ENCODE measurements at regions not wholly inside any gene's neighbourhood (a gene's known extent, or its start where the extent isn't known, plus 50 kb on each side); places are given as distances from the start of the nearest gene placed in this dataset.

DNA sequence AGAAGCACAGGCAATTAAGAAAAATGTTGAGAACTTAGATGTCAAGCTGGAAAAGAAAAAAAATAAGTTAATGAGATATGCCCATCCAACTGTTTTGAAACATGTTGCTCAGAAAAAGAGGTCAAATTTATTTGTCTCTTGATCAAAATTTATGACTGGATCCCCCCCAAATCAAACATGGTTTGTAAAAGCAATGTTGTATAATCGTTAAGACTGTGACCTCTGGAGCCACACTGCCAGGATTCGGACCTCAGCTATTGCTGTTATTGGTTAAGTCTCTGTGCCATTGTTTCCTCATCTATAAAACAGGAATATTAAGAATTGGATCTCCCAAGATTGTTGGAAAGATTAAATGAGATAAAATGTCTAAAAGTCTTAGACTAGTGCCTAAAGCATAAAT lies 51.9 kb upstream of the LRRK2 start:
- no peak overlapping the region for H3K4me3 Mint-ChIP-seq
- Histone ChIP-seq H3K27me3 (ENCODE audit: control insufficient read depth in 1 of 2, insufficient read depth in 2 of 2, low read length in 2 of 2) (no peaks in the 10 kb centered on the region), H3K4me3 (ENCODE audit: low read length) (no peak overlapping the region), H3K9me3 (ENCODE audit: control insufficient read depth in 1 of 2, insufficient read depth in 1 of 2, low read length in 2 of 2) (no peaks in the 10 kb centered on the region), H3K27ac (ENCODE audit: low read depth in 1 of 2, low read length in 2 of 2) (no peak overlapping the region), H3K36me3 (ENCODE audit: insufficient read depth, low read length) (no peaks in the 10 kb centered on the region), H3K4me1 (ENCODE audit: insufficient read depth, low read length) (peaks cover 4% of the 10 kb centered on the region)
- H3K4me1 Mint-ChIP-seq (ENCODE audit: low read depth): no peaks in the 10 kb centered on the region
- TF ChIP-seq, protein P1, sequence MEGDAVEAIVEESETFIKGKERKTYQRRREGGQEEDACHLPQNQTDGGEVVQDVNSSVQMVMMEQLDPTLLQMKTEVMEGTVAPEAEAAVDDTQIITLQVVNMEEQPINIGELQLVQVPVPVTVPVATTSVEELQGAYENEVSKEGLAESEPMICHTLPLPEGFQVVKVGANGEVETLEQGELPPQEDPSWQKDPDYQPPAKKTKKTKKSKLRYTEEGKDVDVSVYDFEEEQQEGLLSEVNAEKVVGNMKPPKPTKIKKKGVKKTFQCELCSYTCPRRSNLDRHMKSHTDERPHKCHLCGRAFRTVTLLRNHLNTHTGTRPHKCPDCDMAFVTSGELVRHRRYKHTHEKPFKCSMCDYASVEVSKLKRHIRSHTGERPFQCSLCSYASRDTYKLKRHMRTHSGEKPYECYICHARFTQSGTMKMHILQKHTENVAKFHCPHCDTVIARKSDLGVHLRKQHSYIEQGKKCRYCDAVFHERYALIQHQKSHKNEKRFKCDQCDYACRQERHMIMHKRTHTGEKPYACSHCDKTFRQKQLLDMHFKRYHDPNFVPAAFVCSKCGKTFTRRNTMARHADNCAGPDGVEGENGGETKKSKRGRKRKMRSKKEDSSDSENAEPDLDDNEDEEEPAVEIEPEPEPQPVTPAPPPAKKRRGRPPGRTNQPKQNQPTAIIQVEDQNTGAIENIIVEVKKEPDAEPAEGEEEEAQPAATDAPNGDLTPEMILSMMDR (IDR thresholded peaks at IDR 0.05): no peak
- DNase-seq (no peak), ATAC-seq (ENCODE audit: poor library complexity) (no peak)
- CTCF ChIA-PET: no interaction called here
- intact Hi-C loops (cut with DNase I, micrococcal nuclease): no loop called here
- H3K9me3 Mint-ChIP-seq: no peaks in the 10 kb centered on the region
- H3K27ac Mint-ChIP-seq: no peak overlapping the region
- peaks cover 7% of the 10 kb centered on the region for H3K27me3 Mint-ChIP-seq
- POLR2A ChIA-PET: no interaction called here
- no peaks in the 10 kb centered on the region for H3K36me3 Mint-ChIP-seq (ENCODE audit: low read depth)

DNA sequence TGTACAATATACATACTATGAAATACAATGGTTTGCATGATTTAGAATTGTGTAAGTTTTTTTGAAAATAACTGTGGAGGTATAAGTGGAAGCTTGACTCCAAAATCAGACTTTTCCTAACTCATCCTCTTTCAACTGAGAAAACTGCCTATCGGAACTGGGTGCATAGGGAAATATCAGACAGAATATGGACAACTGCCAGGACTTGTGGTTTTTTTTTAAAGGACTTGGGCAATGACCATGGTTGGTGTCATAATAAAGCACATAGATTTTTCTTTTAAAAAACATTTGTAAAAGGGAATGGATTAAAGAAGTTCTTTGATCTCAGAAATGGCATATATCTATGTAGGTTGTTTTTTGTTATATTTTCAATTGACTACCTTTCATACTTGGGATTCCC lies 53.3 kb upstream of the LRRK2 start:
- Mint-ChIP-seq H3K36me3 (ENCODE audit: low read depth) (no peaks in the 10 kb centered on the region), H3K9me3 (no peaks in the 10 kb centered on the region), H3K27ac (no peak overlapping the region), H3K4me1 (ENCODE audit: low read depth) (no peaks in the 10 kb centered on the region), H3K27me3 (peaks cover 7% of the 10 kb centered on the region), H3K4me3 (no peak overlapping the region)
- ATAC-seq (ENCODE audit: poor library complexity) (no peak), DNase-seq (no peak)
- H3K4me3 ChIP-seq (ENCODE audit: low read length): no peak overlapping the region
- H3K9me3 ChIP-seq (ENCODE audit: control insufficient read depth in 1 of 2, insufficient read depth in 1 of 2, low read length in 2 of 2): no peaks in the 10 kb centered on the region
- TF ChIP-seq, protein P1 (IDR thresholded peaks at IDR 0.05): no peak
- intact Hi-C loops (cut with DNase I, micrococcal nuclease): no loop called here
- ChIA-PET CTCF (no interaction called here), POLR2A (no interaction called here)
- no peaks in the 10 kb centered on the region for H3K36me3 ChIP-seq (ENCODE audit: insufficient read depth, low read length)
- no peaks in the 10 kb centered on the region for H3K27me3 ChIP-seq (ENCODE audit: control insufficient read depth in 1 of 2, insufficient read depth in 2 of 2, low read length in 2 of 2)
- peaks cover 4% of the 10 kb centered on the region for H3K4me1 ChIP-seq (ENCODE audit: insufficient read depth, low read length)
- H3K27ac ChIP-seq (ENCODE audit: low read depth in 1 of 2, low read length in 2 of 2): no peak overlapping the region

DNA sequence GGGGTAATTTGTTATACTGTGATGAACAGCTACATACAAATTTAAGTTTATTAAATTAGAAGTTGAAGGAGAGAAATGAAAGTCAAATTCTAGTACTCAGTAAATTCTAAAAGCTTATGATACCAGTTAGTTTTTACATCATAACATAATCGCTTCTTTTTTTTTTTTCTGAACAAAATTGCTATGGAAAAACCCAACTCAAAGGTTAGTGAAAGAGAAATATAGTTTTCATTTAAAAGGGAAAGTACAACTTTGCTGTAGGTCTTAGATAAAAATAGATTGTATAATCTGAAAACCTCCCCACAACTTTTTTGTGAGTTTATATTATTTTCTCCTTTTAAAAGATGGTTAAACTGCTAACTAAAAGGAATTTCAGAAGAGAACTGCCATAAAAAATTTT lies 53.7 kb upstream of the LRRK2 start:
- no peaks in the 10 kb centered on the region for H3K36me3 ChIP-seq (ENCODE audit: insufficient read depth, low read length)
- H3K36me3 Mint-ChIP-seq (ENCODE audit: low read depth): no peaks in the 10 kb centered on the region
- no peak for DNase-seq
- H3K27me3 Mint-ChIP-seq: peaks cover 7% of the 10 kb centered on the region
- no peaks in the 10 kb centered on the region for H3K4me1 Mint-ChIP-seq (ENCODE audit: low read depth)
- H3K9me3 Mint-ChIP-seq: no peaks in the 10 kb centered on the region
- CTCF ChIA-PET: no interaction called here
- no peak overlapping the region for H3K27ac Mint-ChIP-seq
- no peak for ATAC-seq (ENCODE audit: poor library complexity)
- intact Hi-C loops (cut with DNase I, micrococcal nuclease): no loop called here
- TF ChIP-seq, protein P1 (IDR thresholded peaks at IDR 0.05): no peak
- H3K9me3 ChIP-seq (ENCODE audit: control insufficient read depth in 1 of 2, insufficient read depth in 1 of 2, low read length in 2 of 2): no peaks in the 10 kb centered on the region
- H3K27me3 ChIP-seq (ENCODE audit: control insufficient read depth in 1 of 2, insufficient read depth in 2 of 2, low read length in 2 of 2): no peaks in the 10 kb centered on the region
- H3K4me3 Mint-ChIP-seq: no peak overlapping the region
- no peak overlapping the region for H3K27ac ChIP-seq (ENCODE audit: low read depth in 1 of 2, low read length in 2 of 2)
- POLR2A ChIA-PET: no interaction called here
- no peak overlapping the region for H3K4me3 ChIP-seq (ENCODE audit: low read length)
- H3K4me1 ChIP-seq (ENCODE audit: insufficient read depth, low read length): peaks cover 4% of the 10 kb centered on the region

Measured in CD4-positive, alpha-beta T cell (primary cell).